ENCODE measurements at regions not wholly inside any gene's neighbourhood (a gene's known extent, or its start where the extent isn't known, plus 50 kb on each side); places are given as distances from the start of the nearest gene placed in this dataset.

DNA sequence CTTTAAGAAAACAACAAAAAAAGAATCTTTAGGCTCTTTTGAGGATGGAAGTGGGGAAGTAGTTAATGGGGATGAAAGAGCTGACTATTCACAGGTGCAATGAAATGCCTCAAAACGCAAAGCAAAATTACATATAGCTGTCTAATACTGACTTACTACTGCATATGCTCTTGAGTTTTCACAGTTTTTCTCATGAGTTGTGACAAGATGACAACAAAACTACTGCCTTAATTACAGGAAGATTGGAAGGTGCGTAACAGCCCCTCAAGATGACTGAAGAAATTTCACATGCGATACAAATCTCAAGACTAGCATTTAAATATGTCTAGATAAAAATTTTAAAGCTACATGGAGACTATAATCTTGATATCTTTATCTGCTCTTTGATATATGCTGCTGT, 547.8 kb upstream of the POU3F2 start:
- TF ChIP-seq, protein P1, sequence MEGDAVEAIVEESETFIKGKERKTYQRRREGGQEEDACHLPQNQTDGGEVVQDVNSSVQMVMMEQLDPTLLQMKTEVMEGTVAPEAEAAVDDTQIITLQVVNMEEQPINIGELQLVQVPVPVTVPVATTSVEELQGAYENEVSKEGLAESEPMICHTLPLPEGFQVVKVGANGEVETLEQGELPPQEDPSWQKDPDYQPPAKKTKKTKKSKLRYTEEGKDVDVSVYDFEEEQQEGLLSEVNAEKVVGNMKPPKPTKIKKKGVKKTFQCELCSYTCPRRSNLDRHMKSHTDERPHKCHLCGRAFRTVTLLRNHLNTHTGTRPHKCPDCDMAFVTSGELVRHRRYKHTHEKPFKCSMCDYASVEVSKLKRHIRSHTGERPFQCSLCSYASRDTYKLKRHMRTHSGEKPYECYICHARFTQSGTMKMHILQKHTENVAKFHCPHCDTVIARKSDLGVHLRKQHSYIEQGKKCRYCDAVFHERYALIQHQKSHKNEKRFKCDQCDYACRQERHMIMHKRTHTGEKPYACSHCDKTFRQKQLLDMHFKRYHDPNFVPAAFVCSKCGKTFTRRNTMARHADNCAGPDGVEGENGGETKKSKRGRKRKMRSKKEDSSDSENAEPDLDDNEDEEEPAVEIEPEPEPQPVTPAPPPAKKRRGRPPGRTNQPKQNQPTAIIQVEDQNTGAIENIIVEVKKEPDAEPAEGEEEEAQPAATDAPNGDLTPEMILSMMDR (IDR thresholded peaks at IDR 0.05) = no peak
- no peak for TF ChIP-seq POLR2A (IDR thresholded peaks at IDR 0.05)
